HCT116 (cell line): ENCODE measurements at regions not wholly inside any gene's neighbourhood (a gene's known extent, or its start where the extent isn't known, plus 50 kb on each side); places are given as distances from the start of the nearest gene placed in this dataset.

ENCODE experiments used
- ATAC-seq: fragments of 200-7000 bp; cut with Tn5 transposase; 2 replicates; pipeline ENCODE4 v1.9.1; 2020; ENCODE audit warnings: mild to moderate bottlenecking, moderate library complexity
- BruUV-seq: library from RNA; stranded (reverse); fragments of 400-500 nt; replicated peaks from 2 replicates; lab custom pipeline; 2021; lab: Mats Ljungman, UMichigan
- CTCF ChIA-PET: fragments of 300-600 bp; sonication (Branson Sonifier 250); formaldehyde crosslinking; loops from one replicate; lab custom pipeline; 2021; ENCODE audit warnings: antibody characterized with exemption; lab: Charles Lee
- POLR2A ChIA-PET: fragments of 300-600, 350-600 bp; sonication (Branson Sonifier 250); formaldehyde crosslinking; loops from one replicate; lab custom pipeline; 2021; ENCODE audit warnings: antibody characterized with exemption; lab: Charles Lee
- RAD21 ChIA-PET, 2 experiments: fragments of 300-600 bp; sonication (Branson Sonifier 250); formaldehyde crosslinking; loops; one replicate each; lab custom pipeline; 2023; ENCODE audit warnings: low total read pairs in 2 of 2; ENCODE audit not compliant: uncharacterized antibody in 2 of 2, unreplicated experiment in 2 of 2, low non-redundant PET in 1 of 2; lab: Charles Lee
- DNase-seq: peaks from one replicate; pipeline ENCODE4 v3.0.0-alpha.2; 2010; ENCODE audit warnings: low read depth, low spot score
- H2AFZ ChIP-seq: fragments of 200-600 bp; shearing (Covaris generic), sonication (generic); 2 replicates; pipeline ENCODE4 v1.6.1; 2017; ENCODE audit warnings: low read depth, mixed run types, mixed read lengths, antibody characterized with exemption, low read length; ENCODE audit not compliant: poor library complexity, severe bottlenecking
- H3K27ac ChIP-seq: 2 replicates; pipeline ENCODE4 v1.5.1; 2012; ENCODE audit warnings: low read depth, low read length
- H3K27me3 ChIP-seq: fragments of 200-600 bp; sonication (generic); 2 replicates; pipeline ENCODE4 v1.6.1; 2016; ENCODE audit warnings: mixed run types, low read length, mixed read lengths; ENCODE audit not compliant: insufficient read depth
- H3K36me3 ChIP-seq, 2 experiments: fragments of 200-500 bp in 1 of 2; fragments of 200-600 bp in 1 of 2; sonication (Bioruptor generic) in 1 of 2; sonication (generic) in 1 of 2; 2 replicates each; pipeline versions ENCODE4 v1.5.1 to v1.6.1; 2014 to 2016; ENCODE audit warnings: low read length in 2 of 2, inconsistent platforms in 1 of 2, mixed read lengths in 1 of 2, mixed run types in 1 of 2; ENCODE audit not compliant: insufficient read depth in 2 of 2, control insufficient read depth in 1 of 2
- H3K4me1 ChIP-seq, 2 experiments: fragments of 200-600 bp in 1 of 2; sonication (generic) in 1 of 2; 2 replicates each; pipeline versions ENCODE4 v1.5.1 to v1.6.1; 2012 to 2017; ENCODE audit warnings: low read length in 2 of 2, inconsistent platforms in 1 of 2, mild to moderate bottlenecking in 1 of 2, mixed read lengths in 1 of 2, mixed run types in 1 of 2, moderate library complexity in 1 of 2; ENCODE audit not compliant: insufficient read depth in 2 of 2, control insufficient read depth in 1 of 2
- H3K4me2 ChIP-seq: fragments of 200-600 bp; sonication (generic); 2 replicates; pipeline ENCODE4 v1.6.1; 2017; ENCODE audit warnings: mixed run types, low read length, mixed read lengths
- H3K4me3 ChIP-seq, 2 experiments: fragments of 200-600 bp in 1 of 2; sonication (generic) in 1 of 2; replicated peaks in 1 of 2; 2 replicates each; pipeline ENCODE4 v1.5.1; 2011 to 2016; ENCODE audit warnings: low read length in 2 of 2, control low read depth in 1 of 2, low read depth in 1 of 2, mild to moderate bottlenecking in 1 of 2, mixed read lengths in 1 of 2, mixed run types in 1 of 2
- H3K79me2 ChIP-seq: fragments of 200-600 bp; sonication (generic); 2 replicates; pipeline ENCODE4 v1.6.1; 2017; ENCODE audit warnings: mild to moderate bottlenecking, mixed run types, low read length, moderate library complexity, mixed read lengths; ENCODE audit not compliant: insufficient read depth
- H3K9ac ChIP-seq: fragments of 200-600 bp; sonication (generic); 2 replicates; pipeline ENCODE4 v1.6.1; 2016; ENCODE audit warnings: low read length, mixed read lengths
- H3K9me2 ChIP-seq: fragments of 200-600 bp; sonication (generic), shearing (Covaris generic); 2 replicates; pipeline ENCODE4 v1.6.1; 2017; ENCODE audit warnings: mixed run types, mild to moderate bottlenecking, moderate library complexity; ENCODE audit not compliant: insufficient read depth
- H3K9me3 ChIP-seq, 2 experiments: fragments of 200-500 bp in 1 of 2; fragments of 200-600 bp in 1 of 2; sonication (Bioruptor generic) in 1 of 2; sonication (generic) in 1 of 2; 2 replicates each; pipeline ENCODE4 v1.6.1; 2014 to 2017; ENCODE audit warnings: low read length in 2 of 2, mixed read lengths in 2 of 2, inconsistent platforms in 1 of 2, low read depth in 1 of 2, mild to moderate bottlenecking in 1 of 2, mixed run types in 1 of 2, moderate library complexity in 1 of 2; ENCODE audit not compliant: control insufficient read depth in 1 of 2, insufficient read depth in 1 of 2
- H4K20me1 ChIP-seq: fragments of 200-600 bp; sonication (generic), shearing (Covaris generic); 2 replicates; pipeline ENCODE4 v1.6.1; 2017; ENCODE audit warnings: mixed run types, mild to moderate bottlenecking, moderate library complexity; ENCODE audit not compliant: insufficient read depth
- ATF3 ChIP-seq: IDR thresholded peaks from 2 replicates; pipeline ENCODE4 v1.6.1; 2012
- CBX3 ChIP-seq: IDR thresholded peaks from 2 replicates; pipeline ENCODE4 v1.6.1; 2012; ENCODE audit warnings: low read depth
- CEBPB ChIP-seq: IDR thresholded peaks from 2 replicates; pipeline ENCODE4 v1.6.1; 2012; ENCODE audit warnings: low read depth
- CTCF ChIP-seq, 3 experiments: fragments of 200-600 bp in 1 of 3; sonication (generic) in 1 of 3; IDR thresholded peaks in 2 of 3; conservative IDR thresholded peaks in 1 of 3; 2 replicates each; pipeline ENCODE4 v1.5.1; 2012 to 2017; ENCODE audit warnings: low read depth in 2 of 3, low read length in 2 of 3, antibody characterized with exemption in 1 of 3, borderline replicate concordance in 1 of 3, control low read depth in 1 of 3, mild to moderate bottlenecking in 1 of 3, mixed read lengths in 1 of 3, mixed run types in 1 of 3, moderate library complexity in 1 of 3; ENCODE audit not compliant: insufficient read depth in 1 of 3
- EGR1 ChIP-seq: IDR thresholded peaks from 2 replicates; pipeline ENCODE4 v1.6.1; 2012; ENCODE audit warnings: low read depth
- ELF1 ChIP-seq: IDR thresholded peaks from 2 replicates; pipeline ENCODE4 v1.6.1; 2012; ENCODE audit warnings: low read depth, borderline replicate concordance
- FOSL1 ChIP-seq: IDR thresholded peaks from 2 replicates; pipeline ENCODE4 v1.6.1; 2012; ENCODE audit warnings: low read depth
- MAX ChIP-seq: IDR thresholded peaks from 2 replicates; pipeline ENCODE4 v1.6.1; 2012
- POLR2AphosphoS5 ChIP-seq: IDR thresholded peaks from 2 replicates; pipeline ENCODE4 v1.6.1; 2011; ENCODE audit warnings: mild to moderate bottlenecking, low read depth, low read length, moderate library complexity
- RAD21 ChIP-seq: IDR thresholded peaks from 2 replicates; pipeline ENCODE4 v1.6.1; 2012; ENCODE audit warnings: low read depth, mild to moderate bottlenecking
- SIN3A ChIP-seq: IDR thresholded peaks from 2 replicates; pipeline ENCODE4 v1.6.1; 2012; ENCODE audit warnings: low read depth
- SP1 ChIP-seq: IDR thresholded peaks from 2 replicates; pipeline ENCODE4 v1.6.1; 2012; ENCODE audit warnings: low read depth
- TCF7L2 ChIP-seq: IDR thresholded peaks from 2 replicates; pipeline ENCODE4 v1.7.0; 2011; ENCODE audit warnings: borderline replicate concordance, inconsistent platforms; ENCODE audit not compliant: insufficient read depth, insufficient read length; ENCODE audit errors: extremely low read depth
- ZBTB33 ChIP-seq: IDR thresholded peaks from 2 replicates; pipeline ENCODE4 v1.6.1; 2011; ENCODE audit warnings: mild to moderate bottlenecking, low read length, moderate library complexity; ENCODE audit not compliant: insufficient replicate concordance; ENCODE audit errors: extremely low read depth
- ZFX ChIP-seq: fragments of 450-650 bp; IDR thresholded peaks from 2 replicates; pipeline ENCODE4 v1.6.1; 2017
- ZNF274 ChIP-seq: fragments of 200-500 bp; sonication (Bioruptor generic); IDR thresholded peaks from 2 replicates; pipeline ENCODE4 v1.6.1; 2014; ENCODE audit warnings: mild to moderate bottlenecking, low read depth, low read length, inconsistent platforms
- intact Hi-C: fragments of 100-400 bp; cut with micrococcal nuclease; formaldehyde crosslinking; loops from 2 replicates; pipeline ENCODE4 v1.10.0; 2022

GRCh38 chr1:244209955-244210354, 158.9 kb downstream of the ZBTB18 start (continued):
- no peak for TF ChIP-seq ZBTB33
- no peak for TF ChIP-seq SP1
- TF ChIP-seq ATF3: no peak

- TF ChIP-seq ZFX (no peak), ZNF274 (no peak), ATF3 (no peak), SP1 (no peak), ZBTB33 (no peak), CBX3 (no peak), CTCF (IDR thresholded peaks at IDR 0.05 in 2 of 3, conservative IDR thresholded peaks at IDR 0.05 in 1 of 3; ENCODE audit: borderline replicate concordance in 1 of 3, insufficient read depth in 1 of 3, low read depth in 2 of 3, low read length in 2 of 3) (peak; percentile 45 to 82 (median 80); a peak in 5 of 6 replicates), TCF7L2 (peak; percentile 56), RAD21 (peak; percentile 59), MAX (no peak), ELF1 (no peak), FOSL1 (no peak), POLR2AphosphoS5 (no peak), CEBPB (no peak), EGR1 (no peak), SIN3A (no peak)
- DNase-seq (peak; percentile 36), ATAC-seq (peak; percentile 85)
- no peaks in the 10 kb centered on the region for H3K36me3 ChIP-seq
- ChIA-PET CTCF (interaction anchor here (0.8 kb wide), 1 partner anchor 17 kb away, joined by 5 read pairs; no protein-coding TSS in a partner anchor), POLR2A (no interaction called here), RAD21 (no interaction called here)
- no peak overlapping the region for H3K4me3 ChIP-seq
- intact Hi-C loops: loop anchor here (2.0 to 5.0 kb wide), 3 partner anchors 46 to 869 kb away; no protein-coding TSS in a partner anchor
- H3K27me3 ChIP-seq: no peaks in the 10 kb centered on the region
- H3K4me2 ChIP-seq: peak overlapping the region; percentile 11; the same call in 1 of the 2 replicates
- H3K9me2 ChIP-seq: no peaks in the 10 kb centered on the region
- no peaks in the 10 kb centered on the region for H3K9me3 ChIP-seq
- no peaks in the 10 kb centered on the region for H3K79me2 ChIP-seq
- H3K9ac ChIP-seq: no peak overlapping the region
- H3K27ac ChIP-seq: no peak overlapping the region
- BruUV-seq: no TSS peak
- H3K4me1 ChIP-seq: peaks cover 11 to 24% of the 10 kb centered on the region in 2 experiments
- no peaks in the 10 kb centered on the region for H4K20me1 ChIP-seq
- H2AFZ ChIP-seq: peak overlapping the region; percentile 91
Measured at GRCh38 chr1:244210884-244211558, 159.9 kb downstream of the ZBTB18 start.
